ENCODE measurements at regions not wholly inside any gene's neighbourhood (a gene's known extent, or its start where the extent isn't known, plus 50 kb on each side); places are given as distances from the start of the nearest gene placed in this dataset.

DNA sequence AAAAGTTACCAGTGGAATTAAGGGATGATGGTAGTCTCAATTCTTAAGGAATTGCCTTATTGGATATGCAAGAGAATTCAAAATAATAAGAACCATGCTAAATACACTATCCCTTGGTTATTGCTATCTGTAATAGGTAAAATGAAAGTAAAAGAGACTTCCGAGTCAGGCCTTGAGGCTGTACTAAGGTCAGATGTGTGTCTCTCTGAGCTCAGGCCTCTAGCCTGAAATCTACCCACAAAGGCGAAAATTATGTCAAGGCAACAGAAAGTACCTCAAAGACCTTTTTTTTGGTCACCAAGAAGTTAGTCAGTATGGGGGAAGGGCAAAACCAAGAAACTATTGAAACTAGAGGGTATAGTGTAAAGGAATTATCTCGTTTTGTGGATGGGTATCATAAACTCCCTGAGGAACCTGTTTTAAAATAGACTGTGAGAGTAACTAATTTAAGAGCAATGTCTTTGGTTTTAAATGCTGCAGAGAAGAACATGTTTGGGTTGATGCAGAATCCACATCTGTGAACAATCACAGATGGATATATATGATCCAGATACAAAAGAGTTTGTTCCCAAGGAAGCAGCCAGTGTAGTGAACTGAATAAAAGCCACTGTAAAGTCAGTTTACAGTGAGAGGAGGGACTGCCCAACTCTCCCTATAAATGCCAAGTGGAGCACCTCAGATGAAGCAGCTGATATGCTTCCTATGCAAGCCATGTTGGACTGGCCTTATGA is 382.3 kb upstream of the SEMA6D start:
- Mint-ChIP-seq H3K36me3 (ENCODE audit: insufficient read depth, unreplicated experiment) (no peaks in the 10 kb centered on the region), H3K27me3 (ENCODE audit: unreplicated experiment) (no peaks in the 10 kb centered on the region)
- no TSS peak for BruUV-seq (replicated peaks)

DNA sequence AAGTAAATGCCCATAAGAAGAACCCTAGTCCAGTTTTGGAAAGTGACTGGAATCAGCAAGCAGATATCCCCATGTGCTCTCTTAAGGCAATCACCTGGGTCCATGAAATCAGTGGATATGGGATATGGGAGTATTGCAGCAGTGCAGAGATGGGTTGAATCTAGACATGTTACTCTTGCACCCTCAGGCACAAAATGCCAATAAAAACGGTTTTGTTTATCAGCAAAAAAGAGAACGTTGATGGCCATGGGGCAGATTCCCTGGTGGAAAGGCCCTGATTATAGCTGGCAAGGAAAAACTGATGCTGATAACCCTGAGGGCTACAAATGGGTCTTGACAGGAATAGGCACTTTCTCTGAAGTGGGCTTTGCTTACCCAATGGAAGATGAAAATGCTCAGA is 380.2 kb upstream of the SEMA6D start:
- H3K36me3 Mint-ChIP-seq (ENCODE audit: insufficient read depth, unreplicated experiment), result no peaks in the 10 kb centered on the region
- H3K27ac Mint-ChIP-seq (ENCODE audit: unreplicated experiment), result no peak overlapping the region
- H3K9me3 Mint-ChIP-seq (ENCODE audit: low read depth, unreplicated experiment), result peaks cover 19% of the 10 kb centered on the region
- no peaks in the 10 kb centered on the region for H3K27me3 Mint-ChIP-seq (ENCODE audit: unreplicated experiment)
- DNase-seq, result no peak
- no peak overlapping the region for H3K4me3 Mint-ChIP-seq (ENCODE audit: low read depth, unreplicated experiment)
- no TSS peak for BruUV-seq (replicated peaks)
- intact Hi-C loops (cut with micrococcal nuclease; ENCODE audit: unreplicated experiment), result no loop called here
- CTCF ChIA-PET, result no interaction called here
- TF ChIP-seq, protein P1, sequence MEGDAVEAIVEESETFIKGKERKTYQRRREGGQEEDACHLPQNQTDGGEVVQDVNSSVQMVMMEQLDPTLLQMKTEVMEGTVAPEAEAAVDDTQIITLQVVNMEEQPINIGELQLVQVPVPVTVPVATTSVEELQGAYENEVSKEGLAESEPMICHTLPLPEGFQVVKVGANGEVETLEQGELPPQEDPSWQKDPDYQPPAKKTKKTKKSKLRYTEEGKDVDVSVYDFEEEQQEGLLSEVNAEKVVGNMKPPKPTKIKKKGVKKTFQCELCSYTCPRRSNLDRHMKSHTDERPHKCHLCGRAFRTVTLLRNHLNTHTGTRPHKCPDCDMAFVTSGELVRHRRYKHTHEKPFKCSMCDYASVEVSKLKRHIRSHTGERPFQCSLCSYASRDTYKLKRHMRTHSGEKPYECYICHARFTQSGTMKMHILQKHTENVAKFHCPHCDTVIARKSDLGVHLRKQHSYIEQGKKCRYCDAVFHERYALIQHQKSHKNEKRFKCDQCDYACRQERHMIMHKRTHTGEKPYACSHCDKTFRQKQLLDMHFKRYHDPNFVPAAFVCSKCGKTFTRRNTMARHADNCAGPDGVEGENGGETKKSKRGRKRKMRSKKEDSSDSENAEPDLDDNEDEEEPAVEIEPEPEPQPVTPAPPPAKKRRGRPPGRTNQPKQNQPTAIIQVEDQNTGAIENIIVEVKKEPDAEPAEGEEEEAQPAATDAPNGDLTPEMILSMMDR (IDR thresholded peaks at IDR 0.05; ENCODE audit: unreplicated experiment), result no peak
- no peaks in the 10 kb centered on the region for H3K4me1 Mint-ChIP-seq (ENCODE audit: low read depth, unreplicated experiment)

More for the DNA sequence above, 382.3 kb upstream of the SEMA6D start:
- Mint-ChIP-seq H3K9me3 (ENCODE audit: low read depth, unreplicated experiment) (peaks cover 19% of the 10 kb centered on the region), H3K4me1 (ENCODE audit: low read depth, unreplicated experiment) (no peaks in the 10 kb centered on the region), H3K27ac (ENCODE audit: unreplicated experiment) (no peak overlapping the region), H3K4me3 (ENCODE audit: low read depth, unreplicated experiment) (no peak overlapping the region)
- TF ChIP-seq, protein P1 (IDR thresholded peaks at IDR 0.05; ENCODE audit: unreplicated experiment), result no peak
- CTCF ChIA-PET, result no interaction called here
- DNase-seq, result no peak
- intact Hi-C loops (cut with micrococcal nuclease; ENCODE audit: unreplicated experiment), result no loop called here

DNA sequence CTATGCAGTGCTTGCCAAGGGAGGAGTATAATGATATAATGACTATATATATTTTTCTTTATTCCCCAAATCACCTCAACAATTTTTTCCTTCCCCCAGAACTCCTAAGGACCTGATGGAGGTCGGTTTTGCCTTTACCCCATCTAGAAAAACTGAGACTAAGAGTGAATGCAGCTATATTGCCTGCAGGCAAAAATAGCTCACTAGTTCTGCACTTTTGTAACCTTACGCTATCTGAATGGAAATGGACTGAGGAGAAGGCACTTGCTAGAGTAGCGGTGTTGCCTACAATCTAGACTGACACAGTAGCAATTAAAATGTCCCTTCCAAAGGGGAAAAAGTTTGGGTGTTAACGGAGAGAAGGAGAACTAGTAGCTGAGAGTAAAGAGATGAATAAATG is 379.5 kb upstream of the SEMA6D start:
- peaks cover 19% of the 10 kb centered on the region for H3K9me3 Mint-ChIP-seq (ENCODE audit: low read depth, unreplicated experiment)
- no peak overlapping the region for H3K4me3 Mint-ChIP-seq (ENCODE audit: low read depth, unreplicated experiment)
- CTCF ChIA-PET, result no interaction called here
- H3K36me3 Mint-ChIP-seq (ENCODE audit: insufficient read depth, unreplicated experiment), result no peaks in the 10 kb centered on the region
- TF ChIP-seq, protein P1 (IDR thresholded peaks at IDR 0.05; ENCODE audit: unreplicated experiment), result no peak
- intact Hi-C loops (cut with micrococcal nuclease; ENCODE audit: unreplicated experiment), result no loop called here
- no peak for DNase-seq
- no peaks in the 10 kb centered on the region for H3K27me3 Mint-ChIP-seq (ENCODE audit: unreplicated experiment)
- H3K4me1 Mint-ChIP-seq (ENCODE audit: low read depth, unreplicated experiment), result no peaks in the 10 kb centered on the region
- BruUV-seq (replicated peaks), result no TSS peak
- no peak overlapping the region for H3K27ac Mint-ChIP-seq (ENCODE audit: unreplicated experiment)

DNA sequence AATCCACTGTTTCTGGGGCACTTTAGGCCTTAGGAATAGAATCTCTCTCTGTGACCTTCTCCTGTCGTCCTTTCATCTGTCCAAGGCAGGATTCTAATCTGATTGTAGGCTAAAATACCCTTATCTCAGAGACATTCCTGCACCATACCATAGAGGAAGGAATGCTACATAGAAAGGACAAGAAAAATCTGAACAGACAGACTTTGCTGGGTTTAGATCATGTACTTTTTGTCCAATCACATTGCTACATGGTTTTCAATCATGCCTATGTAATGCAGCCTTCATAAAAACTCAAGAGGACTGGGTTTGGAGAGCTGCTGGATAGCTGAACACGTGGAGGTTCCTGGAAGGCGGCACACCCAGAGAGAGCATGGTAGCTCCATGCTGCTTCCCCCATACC is 378.5 kb upstream of the SEMA6D start:
- Mint-ChIP-seq H3K4me1 (ENCODE audit: low read depth, unreplicated experiment) (no peaks in the 10 kb centered on the region), H3K9me3 (ENCODE audit: low read depth, unreplicated experiment) (peaks cover 19% of the 10 kb centered on the region), H3K4me3 (ENCODE audit: low read depth, unreplicated experiment) (no peak overlapping the region), H3K36me3 (ENCODE audit: insufficient read depth, unreplicated experiment) (no peaks in the 10 kb centered on the region), H3K27ac (ENCODE audit: unreplicated experiment) (no peak overlapping the region), H3K27me3 (ENCODE audit: unreplicated experiment) (no peaks in the 10 kb centered on the region)
- no peak for DNase-seq
- no TSS peak for BruUV-seq (replicated peaks)
- intact Hi-C loops (cut with micrococcal nuclease; ENCODE audit: unreplicated experiment), result no loop called here
- TF ChIP-seq, protein P1 (IDR thresholded peaks at IDR 0.05; ENCODE audit: unreplicated experiment), result no peak
- CTCF ChIA-PET, result no interaction called here
